ENCODE measurements at regions not wholly inside any gene's neighbourhood (a gene's known extent, or its start where the extent isn't known, plus 50 kb on each side); places are given as distances from the start of the nearest gene placed in this dataset.

GRCh38 chr14:76963372-76963771, 65.1 kb downstream of the IRF2BPL start:
- no peaks in the 10 kb centered on the region for H3K9me3 ChIP-seq (replicated peaks; ENCODE audit: control insufficient read depth, insufficient read depth, low read length)
- no peak overlapping the region for H3K4me2 ChIP-seq (ENCODE audit: control insufficient read depth, insufficient read depth)
- ChIA-PET RAD21 (ENCODE audit: unreplicated experiment) (interaction anchor here (1.9 to 15.0 kb wide), 13 partner anchors 10 to 118 kb away, joined by 8 to 285 read pairs (median 48); partner anchors contain the start of gene IRF2BPL), POLR2A (interaction anchor here (0.7 to 13.0 kb wide), 10 partner anchors 10 to 122 kb away, joined by 3 to 173 read pairs (median 24); partner anchors contain the start of gene IRF2BPL), SMC1A (ENCODE audit: uncharacterized antibody, unreplicated experiment) (interaction anchor here (0.9 to 14.6 kb wide), 16 partner anchors 10 to 106 kb away, joined by 3 to 179 read pairs (median 19); partner anchors contain the start of gene IRF2BPL), CTCF (interaction anchor here (0.6 to 3.4 kb wide), 15 partner anchors 11 to 157 kb away, joined by 3 to 33 read pairs (median 8); no protein-coding TSS in a partner anchor)
- H3K9ac ChIP-seq (ENCODE audit: control insufficient read depth, insufficient read depth, low read length): no peak overlapping the region
- 92% methylated on average over 3 of the region's 3 CpGs for WGBS (ENCODE audit: insufficient coverage, insufficient replicate concordance, low lambda C conversion rate, missing lambda C conversion rate)
- in situ Hi-C loops (cut with MboI) (loop anchor here (5.0 kb wide), 1 partner anchor 79 kb away; no protein-coding TSS in a partner anchor), intact Hi-C loops (cut with micrococcal nuclease; ENCODE audit: unreplicated experiment) (loop anchor here (2.0 kb wide), 1 partner anchor 15 kb away; no protein-coding TSS in a partner anchor)
- no peak for DNase-seq (ENCODE audit: low read depth, low spot score)
- H3K4me1 ChIP-seq (ENCODE audit: control insufficient read depth, insufficient read depth, low read length): peaks cover 66% of the 10 kb centered on the region
- no peaks in the 10 kb centered on the region for H4K20me1 ChIP-seq (ENCODE audit: control insufficient read depth, insufficient read depth)
- H3K4me3 ChIP-seq: no peak overlapping the region
- TF ChIP-seq ATF7 (IDR thresholded peaks at IDR 0.05; ENCODE audit: low read depth) (no peak), RELA (IDR thresholded peaks at IDR 0.05; ENCODE audit: borderline replicate concordance, partially characterized antibody) (no peak), JUNB (IDR thresholded peaks at IDR 0.05) (no peak), HDGF (IDR thresholded peaks at IDR 0.05) (no peak), ZNF622 (IDR thresholded peaks at IDR 0.05) (no peak), ZBED1 (IDR thresholded peaks at IDR 0.05; ENCODE audit: borderline replicate concordance) (no peak), MYB (IDR thresholded peaks at IDR 0.05; ENCODE audit: borderline replicate concordance, low read depth, low read length) (no peak), MTA2 (IDR thresholded peaks at IDR 0.05; ENCODE audit: low read depth) (no peak), NFYA (IDR thresholded peaks at IDR 0.05; ENCODE audit: borderline replicate concordance, low read depth, low read length) (no peak)
- BruUV-seq (replicated peaks): no TSS peak
- peaks cover 12% of the 10 kb centered on the region for H3K79me2 ChIP-seq (ENCODE audit: control insufficient read depth, insufficient read depth, low read length)
- no peak overlapping the region for H2AFZ ChIP-seq (ENCODE audit: control insufficient read depth, low read depth, low read length)
- no peak for FAIRE-seq
- H3K27ac ChIP-seq (ENCODE audit: control insufficient read depth, insufficient read depth): no peak overlapping the region; the same call in 1 of the 2 replicates
- ATAC-seq: no peak
- H3K36me3 ChIP-seq (ENCODE audit: control insufficient read depth in 2 of 2, insufficient read depth in 2 of 2, low read length in 1 of 2): no peaks in the 10 kb centered on the region; a peak in 1 of 4 replicates
- no peaks in the 10 kb centered on the region for H3K27me3 ChIP-seq (replicated peaks in 1 of 2; ENCODE audit: control insufficient read depth in 2 of 2, insufficient read depth in 2 of 2, low read length in 1 of 2)

Data from GM12878 (cell line).